MV-4-11 (cell line): ENCODE measurements at regions not wholly inside any gene's neighbourhood (a gene's known extent, or its start where the extent isn't known, plus 50 kb on each side); places are given as distances from the start of the nearest gene placed in this dataset.
"Not testable (repeated sequence)": the region's sequence is repeated elsewhere in the genome, so short reads cannot be mapped to it uniquely, and the experiment has no call there.

Experiments
- DNase-seq: peaks from one replicate; lab custom pipeline; 2025; lab: John Stamatoyannopoulos, UW

DNA sequence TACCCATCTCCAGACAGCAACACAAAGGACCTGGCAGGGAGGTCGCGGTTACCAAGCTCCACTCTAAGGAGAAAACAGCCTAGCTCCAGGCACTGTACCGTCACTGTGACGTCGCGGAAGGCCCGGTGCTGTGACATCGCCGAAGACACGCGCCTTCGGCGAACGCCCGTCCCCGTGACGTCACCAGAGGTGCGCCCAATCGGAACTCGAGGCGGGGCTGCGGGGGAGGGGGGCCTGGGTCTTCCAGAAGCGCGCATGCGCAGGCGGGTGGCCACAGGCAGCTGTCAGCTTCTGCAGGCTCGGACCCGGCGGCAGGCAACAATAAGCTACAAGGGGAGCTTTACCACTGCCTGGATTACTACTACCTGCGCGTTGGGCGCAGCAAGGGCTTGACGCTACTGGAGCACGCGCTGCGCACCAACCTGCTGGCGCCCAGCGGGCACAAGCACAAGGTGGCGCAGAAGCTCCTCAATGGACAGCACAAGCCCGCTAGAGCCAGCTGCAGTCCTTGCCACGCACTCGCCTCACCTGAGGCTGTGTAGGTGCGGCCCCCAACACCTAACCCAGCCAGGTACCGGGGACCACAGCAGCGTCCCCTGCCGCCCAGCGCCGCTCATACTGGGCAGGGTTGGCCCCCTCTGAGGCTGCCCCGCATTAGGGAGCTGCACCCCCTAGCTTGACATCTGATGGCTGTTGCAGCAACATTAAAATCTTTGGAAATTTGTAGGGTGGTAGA is 208.4 kb downstream of the TPST1 start:
- DNase-seq, result no peak

DNA sequence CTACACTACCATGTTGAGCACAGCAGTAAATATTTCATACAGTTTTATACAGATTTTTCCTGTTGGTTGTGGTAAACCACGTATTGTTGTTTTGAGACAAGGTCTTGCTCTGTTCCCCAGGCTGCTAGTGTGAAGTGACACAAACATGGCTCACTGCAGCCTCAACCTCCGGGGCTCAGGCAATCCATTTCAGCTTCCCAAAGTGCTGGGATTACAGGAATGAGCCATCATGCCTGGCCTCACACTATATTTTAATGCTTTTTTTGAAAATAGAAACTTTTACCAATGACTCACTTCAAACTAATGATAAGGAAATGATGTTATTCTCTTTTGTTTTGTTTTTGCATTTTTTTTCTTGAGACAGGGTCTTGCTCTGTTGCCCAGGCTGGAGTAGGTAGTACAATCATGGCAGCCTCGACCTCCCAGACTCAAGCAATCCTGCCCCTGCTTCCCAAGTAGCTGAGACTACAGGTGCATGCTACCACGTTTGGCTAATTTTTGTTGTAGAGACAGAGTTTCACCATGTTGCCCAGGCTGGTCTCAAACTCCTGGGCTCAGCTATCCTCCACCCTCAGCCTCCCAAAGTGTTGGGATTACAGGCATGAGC is 210.6 kb downstream of the TPST1 start:
- no peak for DNase-seq

DNA sequence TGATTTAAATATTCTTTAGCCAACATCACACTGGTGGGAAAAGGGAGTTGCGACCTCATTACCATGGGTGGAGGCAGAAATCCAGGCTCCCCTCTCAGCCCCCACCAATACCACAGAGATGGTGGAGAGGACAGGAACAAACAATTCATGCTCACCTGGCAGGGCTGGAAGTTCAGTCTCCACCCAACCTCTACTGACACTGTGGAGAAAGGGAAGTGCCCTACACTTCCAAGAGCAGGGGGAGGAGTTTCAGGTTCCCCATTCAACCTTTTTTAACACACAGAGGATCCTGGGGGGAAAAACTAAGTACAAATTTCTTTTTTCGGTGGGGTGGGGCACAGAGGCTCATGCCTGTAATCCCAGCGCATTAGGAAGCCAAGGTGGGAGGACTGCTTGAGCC is 210.1 kb upstream of the KCTD7 start:
- peak; percentile 14 for DNase-seq

DNA sequence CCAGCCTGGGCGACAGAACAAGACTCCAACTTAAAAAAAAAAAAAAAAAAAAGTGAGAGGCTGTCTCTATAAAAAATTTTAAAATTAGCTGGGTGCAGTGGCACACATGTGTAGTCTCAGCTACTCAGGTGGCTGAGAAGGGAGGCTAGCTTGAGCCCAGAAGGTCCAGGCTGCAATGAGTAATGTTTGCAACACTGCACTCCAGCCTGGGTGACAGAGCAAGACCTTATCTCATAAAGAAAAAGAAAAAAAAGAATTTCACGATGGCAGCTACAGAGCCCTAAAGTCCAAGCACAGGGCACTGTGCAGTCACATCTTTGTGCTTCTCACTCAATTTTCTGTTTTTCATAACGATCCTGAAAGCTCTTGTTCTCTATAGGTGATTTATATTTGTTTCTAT is 209.5 kb upstream of the KCTD7 start:
- DNase-seq, result no peak

DNA sequence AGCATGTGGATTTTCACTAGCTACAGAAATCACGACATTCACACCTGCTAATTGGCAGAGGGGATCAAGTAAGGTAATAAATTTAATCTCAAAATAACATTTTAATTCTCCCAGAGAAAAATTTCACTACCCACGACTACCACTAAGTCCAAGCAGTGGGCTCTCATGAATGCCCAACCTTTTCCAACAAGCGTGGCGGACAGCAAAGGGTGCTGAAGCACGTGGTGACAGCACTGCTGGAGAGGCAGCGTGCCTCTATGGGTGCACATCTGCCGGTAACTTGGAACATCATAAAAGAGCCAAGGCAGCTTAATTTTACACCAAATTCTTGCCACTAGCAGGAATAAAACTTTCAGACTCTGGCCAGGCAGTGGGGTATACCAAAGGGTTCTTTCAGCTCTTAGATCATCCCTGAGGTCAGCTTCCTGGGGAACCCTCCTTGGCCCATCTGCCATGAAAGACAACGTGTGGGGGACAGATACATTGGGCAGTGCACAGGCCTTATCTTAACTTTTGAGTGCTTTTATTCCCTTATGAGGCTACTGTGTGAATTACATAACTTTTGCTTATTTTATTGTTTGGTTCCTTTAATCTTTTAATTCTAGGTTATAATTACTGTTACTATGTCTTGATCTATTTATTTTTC is 206.7 kb upstream of the KCTD7 start:
- DNase-seq, result no peak

DNA sequence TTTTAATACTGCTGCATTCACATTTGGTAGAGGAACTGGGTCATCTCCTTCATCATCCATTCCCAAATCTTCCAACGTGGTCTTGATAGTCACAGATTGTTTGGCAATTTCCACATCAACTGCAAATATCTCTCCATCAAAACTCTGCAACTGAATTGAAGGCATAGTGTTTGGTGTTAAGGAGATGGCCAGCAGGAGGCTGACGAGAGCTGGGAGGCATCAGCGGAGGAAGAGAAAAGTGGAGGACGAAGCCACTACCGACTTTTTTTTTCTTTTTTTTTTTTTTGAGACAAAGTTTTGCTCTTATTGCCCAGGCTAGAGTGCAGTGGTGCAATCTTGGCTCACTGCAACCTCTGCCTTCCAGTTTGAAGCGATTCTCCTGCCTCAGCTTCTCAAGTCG is 205.0 kb upstream of the KCTD7 start:
- no peak for DNase-seq

DNA sequence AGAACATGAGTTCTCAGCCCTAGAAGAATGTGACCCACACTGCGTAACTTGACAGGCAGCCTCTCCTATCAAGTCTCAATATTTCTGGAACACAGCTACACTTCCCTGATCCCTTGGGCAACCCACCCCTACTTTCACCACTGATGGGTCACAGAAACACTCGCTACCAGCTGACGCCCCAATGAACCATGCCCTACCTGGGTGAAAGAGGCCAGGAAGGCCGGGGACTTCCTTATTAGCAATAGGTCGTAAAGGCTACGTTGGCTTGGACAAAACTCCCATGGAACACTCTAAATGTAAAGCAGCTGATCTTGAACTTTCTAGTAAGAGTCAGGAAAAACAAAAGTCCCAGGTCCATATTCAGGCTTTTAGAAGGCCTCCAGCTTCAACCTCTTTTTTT is 202.3 kb upstream of the KCTD7 start:
- DNase-seq, result no peak

DNA sequence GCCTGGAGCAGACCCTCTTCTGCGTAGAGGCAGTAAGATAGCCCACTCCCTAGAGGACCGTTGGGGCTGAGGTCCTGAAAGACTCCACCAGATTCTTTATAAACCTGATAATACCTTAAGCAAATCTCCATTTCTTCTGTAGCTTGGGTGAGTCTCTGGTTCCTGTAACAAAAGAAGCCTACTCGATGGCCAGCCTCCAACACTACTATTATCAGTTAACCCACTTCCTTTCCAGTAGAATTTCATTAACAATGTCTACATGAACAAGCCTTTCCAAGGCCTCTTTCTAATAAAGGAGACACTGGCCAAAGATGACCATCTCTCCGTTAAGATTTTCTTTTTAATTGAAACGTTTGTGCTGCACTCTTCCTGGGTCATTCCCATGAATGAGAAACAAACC is 201.7 kb upstream of the KCTD7 start:
- DNase-seq, result no peak

DNA sequence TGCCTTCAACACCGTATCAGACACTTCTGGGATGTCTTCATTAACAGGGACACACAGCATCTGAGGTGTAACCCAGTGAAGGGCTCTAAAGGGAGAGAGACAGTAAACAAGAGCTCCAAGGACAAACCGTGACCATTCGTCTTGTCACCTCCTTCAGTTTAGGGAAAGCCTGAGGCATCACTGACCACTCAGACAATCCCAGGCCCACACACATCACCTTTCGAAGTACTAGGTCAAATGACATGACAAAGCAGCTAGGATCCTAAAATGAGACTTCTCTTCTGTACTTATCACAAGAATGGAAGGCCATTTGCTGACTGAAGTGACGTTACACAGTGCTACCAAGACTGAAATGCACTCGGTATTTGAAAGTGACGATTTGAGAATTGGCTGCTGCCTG is 200.7 kb upstream of the KCTD7 start:
- DNase-seq, result no peak

DNA sequence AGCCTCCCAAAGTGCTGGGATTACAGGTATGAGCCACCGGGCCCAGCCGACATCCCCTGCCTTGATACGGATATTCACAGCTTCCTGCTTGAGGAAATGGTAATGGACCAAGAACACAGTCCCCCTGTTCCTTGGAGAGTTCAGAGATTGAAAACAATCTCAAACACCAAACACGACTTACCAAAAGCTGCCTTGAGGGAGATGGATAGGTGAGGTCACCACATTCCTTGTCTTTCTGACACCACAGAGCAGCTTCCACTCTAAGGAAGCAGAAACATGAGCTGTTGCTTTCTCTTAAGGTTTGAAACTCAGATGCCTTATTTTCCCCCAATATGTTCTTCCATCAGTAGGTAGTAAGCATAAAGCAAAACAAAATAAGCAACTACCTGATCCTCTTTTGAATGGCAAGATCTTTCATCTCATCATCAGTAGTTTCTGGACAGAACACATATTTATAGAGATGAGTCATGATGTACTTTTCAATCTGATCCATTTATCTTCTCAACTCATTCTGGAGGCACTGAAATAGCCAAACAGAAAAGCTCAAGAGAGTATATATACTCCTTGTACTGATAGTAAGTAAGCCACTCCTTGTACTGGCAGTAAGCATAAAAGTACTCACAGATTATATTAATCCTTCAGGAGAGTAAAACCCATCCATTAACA is 199.1 kb upstream of the KCTD7 start:
- DNase-seq, result no peak

DNA sequence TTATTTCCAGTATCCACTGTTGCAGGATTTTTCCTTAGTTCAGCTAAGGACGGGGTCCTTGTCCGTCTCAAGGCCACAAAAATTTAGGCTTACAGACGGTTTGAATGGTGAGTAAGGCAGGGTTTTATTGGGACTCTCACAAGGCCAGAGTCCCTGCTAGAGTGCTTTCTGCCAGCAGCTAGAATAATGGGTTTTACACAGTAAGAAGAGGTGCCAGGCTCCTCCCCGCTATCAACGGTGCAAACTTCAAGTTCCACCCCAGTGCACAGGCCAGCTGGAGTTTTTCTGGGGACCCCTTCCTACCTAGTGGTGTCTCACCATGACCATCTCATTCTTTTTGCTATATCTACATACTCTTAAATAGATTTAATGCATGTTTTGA is 198.5 kb upstream of the KCTD7 start:
- DNase-seq, result no peak

DNA sequence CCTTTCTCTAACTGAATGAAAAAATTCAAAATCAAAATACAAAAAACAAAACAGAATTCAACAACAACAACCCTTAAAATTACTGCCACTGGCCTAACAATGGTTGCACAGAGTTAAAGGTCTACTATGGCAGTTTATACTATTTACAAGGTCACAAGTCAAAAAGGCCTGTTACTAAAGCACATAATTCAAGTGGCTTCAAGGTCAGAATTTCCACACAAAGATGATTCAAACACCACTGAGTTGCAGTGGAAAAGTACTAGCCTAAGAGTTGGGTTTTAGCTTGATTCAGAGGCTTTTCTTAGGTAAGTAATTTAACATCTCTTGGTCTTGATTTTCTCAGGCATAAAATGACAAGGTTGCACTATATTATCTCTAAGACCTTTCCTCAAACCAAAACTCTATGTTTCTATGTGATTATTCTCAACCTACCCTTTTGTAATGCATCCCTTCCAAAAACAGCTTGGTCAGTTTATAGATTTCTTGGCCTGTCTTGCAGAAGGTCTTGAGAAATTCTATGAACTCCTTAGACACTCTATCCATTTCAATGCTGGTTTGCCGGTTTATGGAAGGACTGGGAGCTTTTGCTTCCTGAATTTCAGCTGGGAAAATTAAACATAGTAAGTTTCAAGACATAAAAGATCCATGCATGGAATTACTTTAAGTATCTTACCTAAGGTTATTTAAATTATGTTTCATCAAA is 189.8 kb upstream of the KCTD7 start:
- not testable (repeated sequence) for DNase-seq

DNA sequence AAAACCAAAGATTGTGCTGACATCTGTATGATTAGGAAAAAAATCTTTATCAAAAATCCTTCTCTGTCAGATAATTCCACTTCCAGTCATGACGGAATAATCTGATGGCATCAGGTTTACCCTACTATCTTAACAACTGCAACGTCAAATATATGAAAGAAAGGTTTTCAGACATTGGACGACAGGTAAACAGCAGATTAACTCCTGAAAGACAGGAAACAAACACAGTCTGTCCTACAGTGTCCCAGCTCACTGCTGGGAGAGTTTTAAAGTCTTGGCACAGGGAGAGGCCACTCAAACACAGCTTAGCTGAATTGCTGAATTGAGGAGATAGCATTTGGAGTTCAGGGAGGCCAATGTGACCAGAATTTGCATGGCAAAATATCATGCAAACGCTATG is 186.3 kb upstream of the KCTD7 start:
- DNase-seq, result no peak

DNA sequence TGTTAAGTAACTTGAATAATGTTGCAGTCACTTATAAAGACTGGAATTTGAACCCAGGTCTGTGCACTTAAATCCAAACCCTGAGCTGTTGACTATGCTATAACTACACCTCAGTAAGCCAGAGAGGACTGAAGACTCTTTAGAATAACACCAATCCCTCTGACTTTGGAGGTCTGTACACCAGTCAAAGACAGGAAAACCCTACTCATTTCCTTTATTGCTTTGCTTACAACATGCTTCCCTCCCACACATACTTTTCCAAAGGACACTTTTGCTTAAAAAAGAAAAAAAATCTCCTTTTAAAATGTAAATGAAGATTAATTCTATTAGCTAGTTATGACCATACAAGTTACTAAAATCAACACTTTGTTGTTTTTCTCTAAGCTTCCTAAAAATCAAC is 184.7 kb upstream of the KCTD7 start:
- no peak for DNase-seq

DNA sequence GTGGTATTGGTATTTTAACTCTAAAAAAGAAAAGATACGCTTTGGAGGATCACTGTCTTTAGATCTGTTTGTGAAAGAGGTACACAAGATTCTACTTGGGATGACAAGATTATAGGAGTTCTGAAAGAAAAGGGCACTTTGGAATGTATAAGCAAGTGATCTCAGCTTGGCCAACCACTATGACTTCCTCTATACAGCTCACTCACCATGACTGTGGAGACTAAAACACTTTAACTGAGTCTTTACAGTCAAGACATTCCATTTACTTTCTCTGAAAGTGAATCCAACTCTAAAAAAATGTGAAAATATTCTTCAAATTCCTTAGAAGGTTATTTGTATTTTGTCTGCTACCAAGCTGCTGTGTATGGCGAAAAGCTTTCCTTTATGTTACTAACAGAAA is 181.7 kb upstream of the KCTD7 start:
- DNase-seq, result not testable (repeated sequence)

DNA sequence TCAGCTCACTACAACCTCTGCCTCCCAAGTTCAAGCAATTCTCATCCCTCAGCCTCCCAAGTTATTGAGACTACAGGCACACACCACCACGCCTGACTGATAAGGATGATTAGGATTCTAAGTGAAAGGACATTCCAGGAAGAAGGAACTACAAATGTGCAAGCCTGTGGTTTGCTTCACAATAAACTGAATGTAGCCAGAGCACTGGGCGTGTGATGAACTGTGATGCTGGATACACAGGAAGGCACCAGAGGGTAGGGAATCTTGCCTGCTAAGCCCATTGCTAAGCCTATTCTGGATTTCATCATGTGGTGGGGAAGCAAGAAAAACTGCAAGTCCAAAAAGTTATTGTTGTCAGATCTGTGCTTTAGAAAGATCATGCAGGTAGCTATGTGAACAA is 177.9 kb upstream of the KCTD7 start:
- not testable (repeated sequence) for DNase-seq

DNA sequence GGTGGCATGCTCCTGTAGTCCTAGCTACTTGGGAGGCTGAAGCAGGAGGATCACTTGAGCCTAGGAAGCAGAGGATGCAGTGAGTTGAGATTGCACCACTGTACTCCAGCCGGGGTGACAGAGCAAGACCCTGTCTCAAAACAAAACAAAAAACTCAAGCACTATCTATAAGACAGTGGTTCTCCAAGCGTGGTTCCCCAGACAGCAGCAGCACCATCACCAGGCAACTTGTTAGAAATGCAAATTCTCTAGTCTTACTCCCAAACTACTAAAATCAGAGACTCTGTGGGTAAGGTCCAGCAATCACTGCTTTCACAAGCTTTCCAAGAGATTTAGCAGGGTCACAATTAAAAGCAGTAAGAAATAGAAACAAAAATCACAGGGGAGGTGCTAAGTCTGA is 177.0 kb upstream of the KCTD7 start:
- DNase-seq, result not testable (repeated sequence)

DNA sequence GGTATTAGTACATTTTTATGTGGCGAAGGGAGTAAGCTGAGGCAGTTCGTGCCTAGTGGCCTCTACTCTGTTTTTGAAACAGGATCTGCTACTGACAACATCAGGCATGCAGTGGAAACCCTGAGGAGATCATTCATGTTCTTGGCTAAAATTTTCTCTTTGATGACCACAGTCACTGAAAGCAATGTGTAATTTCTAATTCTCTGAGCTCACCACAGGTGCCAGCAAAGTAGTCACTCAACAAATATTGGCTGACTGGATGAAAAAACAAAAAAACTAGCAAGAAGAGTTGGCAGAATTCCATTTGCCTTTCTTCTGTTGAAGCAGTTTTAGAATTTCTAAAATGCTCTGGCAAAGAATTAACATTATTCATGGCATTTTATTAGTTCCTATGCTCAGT is 176.5 kb upstream of the KCTD7 start:
- DNase-seq, result no peak

DNA sequence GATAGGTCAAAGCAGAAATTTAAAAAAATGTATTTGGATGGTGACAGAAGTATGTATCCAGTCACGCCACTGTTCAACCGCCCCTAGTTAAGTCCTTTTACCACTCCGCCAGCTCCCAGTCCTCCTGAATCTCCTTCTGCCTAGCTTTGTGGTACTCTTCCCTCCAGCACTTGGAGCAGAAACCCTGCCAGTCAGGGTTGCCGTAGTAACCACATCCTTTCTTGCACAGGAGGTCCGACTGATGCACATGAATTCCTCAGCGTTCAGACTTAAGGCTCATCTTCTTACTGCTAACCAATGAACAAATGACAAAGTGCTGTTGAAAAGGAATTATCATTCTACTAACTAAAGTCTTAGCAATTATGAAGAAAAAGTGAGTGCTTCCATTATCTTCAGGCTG is 175.3 kb upstream of the KCTD7 start:
- no peak for DNase-seq

DNA sequence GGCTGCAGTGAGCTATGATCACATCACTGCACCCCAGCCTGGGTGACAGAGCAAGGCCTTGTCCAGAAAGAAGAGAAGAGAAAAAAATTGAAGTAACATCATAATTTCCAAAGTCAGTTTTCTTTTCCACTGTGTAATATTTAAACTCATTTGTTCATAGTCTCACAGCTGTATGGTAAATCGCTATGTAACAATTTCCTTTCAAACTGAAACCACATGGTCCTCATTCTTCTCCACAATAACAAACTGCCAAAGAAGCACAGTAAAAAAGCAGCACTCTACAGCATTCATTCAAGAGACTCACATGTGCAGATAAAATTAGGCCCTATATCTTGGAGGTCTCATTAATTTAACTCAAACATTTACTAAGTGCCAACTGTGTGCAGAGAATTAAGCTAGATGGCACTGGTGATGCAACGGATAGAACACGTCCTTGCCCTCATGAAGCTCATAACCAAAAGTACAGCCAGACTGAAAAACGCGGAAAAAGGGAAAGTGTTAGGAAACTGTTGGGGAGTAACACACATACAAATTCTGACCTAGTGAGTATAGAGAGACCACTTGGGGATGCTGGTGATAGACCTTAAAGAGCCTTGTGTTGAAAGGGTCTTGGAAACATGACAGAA is 174.0 kb upstream of the KCTD7 start:
- peak; percentile 47 for DNase-seq

DNA sequence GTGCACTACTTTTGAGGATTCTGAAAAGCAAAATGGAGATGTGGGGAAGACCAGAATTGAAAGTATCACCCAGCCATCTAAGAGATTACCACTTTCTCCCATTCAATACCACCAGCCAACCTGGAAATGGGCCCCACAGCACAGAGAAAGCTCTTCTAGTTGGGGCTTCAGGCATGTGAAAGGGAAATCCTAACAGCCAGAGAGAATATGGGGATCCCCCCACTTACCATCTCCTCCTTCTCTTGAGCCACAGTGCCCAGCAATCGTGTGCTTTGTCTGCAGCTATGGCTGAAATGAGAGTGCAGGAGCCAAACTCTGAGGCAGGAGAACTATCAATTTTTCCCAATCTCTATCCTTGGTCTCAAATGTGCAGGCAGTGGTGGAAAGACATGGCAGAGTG is 173.2 kb upstream of the KCTD7 start:
- DNase-seq, result not testable (repeated sequence)

DNA sequence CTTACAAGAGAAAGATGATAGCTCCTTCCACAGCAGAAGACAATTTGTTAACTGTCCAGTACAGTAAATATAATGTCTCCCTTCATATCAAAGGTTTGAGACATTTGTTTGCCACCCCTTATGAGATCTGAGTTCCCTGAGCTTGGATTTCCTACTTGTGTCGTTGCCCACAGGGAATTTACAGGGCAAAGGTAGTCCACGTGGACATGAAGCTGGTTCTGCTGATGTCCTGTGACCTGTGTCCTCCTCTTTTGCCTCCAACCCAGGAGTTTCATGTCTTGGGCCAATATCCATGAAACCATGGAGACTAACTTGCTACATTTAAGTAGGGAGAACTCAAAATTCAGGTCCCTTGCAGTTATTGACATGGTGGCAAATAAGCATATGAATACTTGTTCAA is 172.2 kb upstream of the KCTD7 start:
- not testable (repeated sequence) for DNase-seq
